ENCODE measurements at regions not wholly inside any gene's neighbourhood (a gene's known extent, or its start where the extent isn't known, plus 50 kb on each side); places are given as distances from the start of the nearest gene placed in this dataset.
"Not testable (repeated sequence)": the region's sequence is repeated elsewhere in the genome, so short reads cannot be mapped to it uniquely, and the experiment has no call there.

- H3K4me1 Mint-ChIP-seq (ENCODE audit: low read depth), result no peaks in the 10 kb centered on the region
- H3K4me3 Mint-ChIP-seq, result no peak overlapping the region
- H3K36me3 Mint-ChIP-seq (ENCODE audit: low read depth), result no peaks in the 10 kb centered on the region
- intact Hi-C loops (cut with micrococcal nuclease), result no loop called here
- no peak overlapping the region for H3K27ac Mint-ChIP-seq
- no peaks in the 10 kb centered on the region for H3K9me3 Mint-ChIP-seq
- no peak for DNase-seq (ENCODE audit: low spot score)
- H3K27me3 Mint-ChIP-seq (ENCODE audit: insufficient read depth), result peaks cover 2% of the 10 kb centered on the region
These were observed 61.9 kb upstream of the ADGRL2 start for GRCh38 chr1:81738875-81739274.

- no peak overlapping the region for H3K4me3 Mint-ChIP-seq
- intact Hi-C loops (cut with micrococcal nuclease), result no loop called here
These were observed 67.3 kb upstream of the ADGRL2 start for GRCh38 chr1:81733480-81733879.

GRCh38 chr1:81731989-81732388 lies 68.7 kb upstream of the ADGRL2 start:
- intact Hi-C loops (cut with micrococcal nuclease), result no loop called here

More at GRCh38 chr1:81733480-81733879, 67.3 kb upstream of the ADGRL2 start:
- no peaks in the 10 kb centered on the region for H3K9me3 Mint-ChIP-seq
- H3K4me1 Mint-ChIP-seq (ENCODE audit: low read depth), result no peaks in the 10 kb centered on the region
- no peaks in the 10 kb centered on the region for H3K36me3 Mint-ChIP-seq (ENCODE audit: low read depth)
- no peak for DNase-seq (ENCODE audit: low spot score)
- no peaks in the 10 kb centered on the region for H3K27me3 Mint-ChIP-seq (ENCODE audit: insufficient read depth)
- no peak overlapping the region for H3K27ac Mint-ChIP-seq

DNA sequence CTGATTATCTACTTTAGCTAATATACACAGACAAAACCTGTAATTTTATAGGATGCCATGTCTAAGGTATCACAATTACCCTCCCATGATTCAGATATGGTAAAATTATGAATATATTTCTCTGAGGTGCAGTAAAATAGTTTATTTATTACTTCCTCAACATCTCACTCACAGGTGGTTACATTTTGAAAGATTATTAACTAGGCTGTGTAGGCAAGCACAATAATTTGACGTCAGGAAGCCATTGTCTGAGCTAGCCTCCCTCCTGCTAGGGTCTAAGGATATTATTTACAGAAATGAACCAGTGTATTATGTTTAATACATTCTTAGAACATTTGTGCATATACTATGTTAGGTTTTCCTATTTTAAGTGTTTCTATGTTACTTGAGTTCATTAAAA lies 69.9 kb upstream of the ADGRL2 start:
- no peak overlapping the region for H3K27ac Mint-ChIP-seq
- DNase-seq (ENCODE audit: low spot score), result no peak
- H3K4me3 Mint-ChIP-seq, result no peak overlapping the region
- no peaks in the 10 kb centered on the region for H3K27me3 Mint-ChIP-seq (ENCODE audit: insufficient read depth)
- no peaks in the 10 kb centered on the region for H3K4me1 Mint-ChIP-seq (ENCODE audit: low read depth)
- H3K36me3 Mint-ChIP-seq (ENCODE audit: low read depth), result no peaks in the 10 kb centered on the region
- H3K9me3 Mint-ChIP-seq, result no peaks in the 10 kb centered on the region
- intact Hi-C loops (cut with micrococcal nuclease), result no loop called here

More at GRCh38 chr1:81731989-81732388, 68.7 kb upstream of the ADGRL2 start:
- Mint-ChIP-seq H3K9me3 (no peaks in the 10 kb centered on the region), H3K27ac (no peak overlapping the region), H3K27me3 (ENCODE audit: insufficient read depth) (no peaks in the 10 kb centered on the region), H3K4me1 (ENCODE audit: low read depth) (no peaks in the 10 kb centered on the region), H3K36me3 (ENCODE audit: low read depth) (no peaks in the 10 kb centered on the region), H3K4me3 (no peak overlapping the region)
- no peak for DNase-seq (ENCODE audit: low spot score)

- H3K36me3 Mint-ChIP-seq (ENCODE audit: low read depth); H3K27me3 Mint-ChIP-seq (ENCODE audit: insufficient read depth); H3K4me1 Mint-ChIP-seq (ENCODE audit: low read depth); H3K9me3 Mint-ChIP-seq; H3K27ac Mint-ChIP-seq; DNase-seq (ENCODE audit: low spot score); H3K4me3 Mint-ChIP-seq; intact Hi-C loops (cut with micrococcal nuclease): not testable (repeated sequence)
These were observed 70.4 kb upstream of the ADGRL2 start for GRCh38 chr1:81730299-81730698.

DNA sequence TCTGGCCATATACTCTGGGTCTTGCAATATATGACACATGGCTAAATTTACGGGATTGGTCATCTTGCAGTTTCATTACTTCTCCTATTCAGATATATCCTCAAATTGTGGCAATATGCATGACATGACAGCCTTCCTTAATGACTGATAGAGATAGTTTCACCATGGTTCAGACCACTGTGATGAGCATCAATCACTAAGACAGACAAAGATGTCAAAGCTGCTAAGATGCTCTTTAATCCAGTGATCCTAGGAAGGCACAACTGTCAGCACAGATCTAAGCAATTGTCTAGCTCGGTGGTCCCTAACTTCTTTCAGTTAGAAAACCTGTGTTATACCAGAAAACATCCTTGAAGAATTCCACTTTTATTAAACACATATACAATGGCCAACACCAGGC lies 70.9 kb upstream of the ADGRL2 start:
- no peaks in the 10 kb centered on the region for H3K9me3 Mint-ChIP-seq
- intact Hi-C loops (cut with micrococcal nuclease), result no loop called here
- H3K27ac Mint-ChIP-seq, result no peak overlapping the region
- no peak overlapping the region for H3K4me3 Mint-ChIP-seq
- DNase-seq (ENCODE audit: low spot score), result no peak
- no peaks in the 10 kb centered on the region for H3K27me3 Mint-ChIP-seq (ENCODE audit: insufficient read depth)
- H3K36me3 Mint-ChIP-seq (ENCODE audit: low read depth), result no peaks in the 10 kb centered on the region
- no peaks in the 10 kb centered on the region for H3K4me1 Mint-ChIP-seq (ENCODE audit: low read depth)

DNA sequence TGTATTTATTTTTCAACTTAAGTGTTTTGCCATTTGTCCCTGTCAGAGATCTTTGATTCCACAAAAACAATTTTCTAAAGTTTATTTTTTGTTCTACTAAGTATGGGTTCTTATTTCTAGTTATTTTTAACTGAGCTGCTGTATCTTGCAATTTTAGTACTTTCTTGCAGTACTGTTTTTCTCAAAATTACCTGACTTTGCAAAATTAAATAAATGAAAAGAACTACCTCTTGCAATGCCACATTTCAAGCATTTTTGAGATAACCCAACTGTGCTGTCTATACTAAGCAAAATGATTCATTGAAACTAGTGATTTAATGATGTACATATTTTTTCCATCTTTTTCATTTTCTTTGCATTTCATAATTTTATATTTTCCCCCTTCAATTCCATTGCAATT lies 71.5 kb upstream of the ADGRL2 start:
- no peak for DNase-seq (ENCODE audit: low spot score)
- no peak overlapping the region for H3K4me3 Mint-ChIP-seq

DNA sequence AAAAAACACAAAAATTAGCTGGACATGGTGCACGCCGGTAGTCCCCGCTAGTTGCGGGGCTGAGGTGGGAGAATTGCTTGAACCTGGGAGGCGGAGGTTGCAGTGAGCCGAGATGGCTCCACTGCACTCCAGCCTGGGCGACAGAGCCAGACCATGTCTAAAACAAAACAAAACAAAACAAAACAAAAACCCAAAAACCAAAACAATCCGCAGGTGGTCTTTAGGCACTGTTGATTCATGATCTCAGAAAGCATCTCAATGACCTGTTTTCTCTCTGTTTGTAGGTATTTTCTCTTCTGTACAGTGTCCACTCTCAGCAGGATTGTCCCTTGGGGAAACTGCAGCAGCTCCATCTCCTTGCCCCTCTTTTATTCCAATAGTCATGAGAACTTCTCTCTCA lies 74.9 kb upstream of the ADGRL2 start:
- no peaks in the 10 kb centered on the region for H3K9me3 Mint-ChIP-seq
- H3K27me3 Mint-ChIP-seq (ENCODE audit: insufficient read depth), result no peaks in the 10 kb centered on the region
- H3K4me3 Mint-ChIP-seq, result no peak overlapping the region
- H3K27ac Mint-ChIP-seq, result no peak overlapping the region
- H3K4me1 Mint-ChIP-seq (ENCODE audit: low read depth), result no peaks in the 10 kb centered on the region
- no peak for DNase-seq (ENCODE audit: low spot score)
- H3K36me3 Mint-ChIP-seq (ENCODE audit: low read depth), result no peaks in the 10 kb centered on the region
- intact Hi-C loops (cut with micrococcal nuclease), result no loop called here

More for the DNA sequence above, 71.5 kb upstream of the ADGRL2 start:
- H3K4me1 Mint-ChIP-seq (ENCODE audit: low read depth), result no peaks in the 10 kb centered on the region
- no peaks in the 10 kb centered on the region for H3K36me3 Mint-ChIP-seq (ENCODE audit: low read depth)
- intact Hi-C loops (cut with micrococcal nuclease), result no loop called here
- no peaks in the 10 kb centered on the region for H3K9me3 Mint-ChIP-seq
- H3K27me3 Mint-ChIP-seq (ENCODE audit: insufficient read depth), result no peaks in the 10 kb centered on the region
- no peak overlapping the region for H3K27ac Mint-ChIP-seq

DNA sequence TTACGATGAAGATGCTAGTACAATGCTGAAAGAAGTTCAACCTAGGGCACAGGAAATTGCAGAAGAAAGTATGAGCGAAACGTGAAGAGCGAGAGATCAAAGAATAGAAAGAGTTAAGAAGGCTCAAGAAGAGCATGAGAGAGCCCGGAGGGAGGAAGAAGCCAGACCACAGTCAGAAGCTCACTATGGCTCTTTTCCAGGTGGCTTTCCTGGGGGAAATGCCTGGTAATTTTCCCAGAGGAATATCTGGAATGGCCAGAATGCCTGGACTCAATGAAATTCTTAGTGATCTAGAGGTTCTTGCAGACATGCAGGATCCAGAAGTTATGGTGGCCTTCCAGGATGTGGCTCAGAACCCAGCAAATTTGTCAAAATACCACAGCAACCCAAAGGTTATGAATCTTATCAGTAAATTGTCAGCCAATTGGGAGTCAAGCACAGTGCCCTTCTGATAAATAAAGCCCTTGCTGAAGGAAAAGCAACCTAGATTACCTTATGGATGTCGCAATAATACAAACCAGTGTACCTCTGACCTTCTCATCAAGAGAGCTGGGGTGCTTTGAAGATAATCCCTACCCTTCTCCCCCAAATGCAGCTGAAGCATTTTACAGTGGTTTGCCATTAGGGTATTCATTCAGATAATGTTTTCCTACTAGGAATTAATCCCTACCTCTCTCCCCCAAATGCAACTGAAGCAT lies 78.0 kb upstream of the ADGRL2 start:
- H3K27ac Mint-ChIP-seq; H3K4me3 Mint-ChIP-seq; H3K9me3 Mint-ChIP-seq; DNase-seq (ENCODE audit: low spot score); H3K36me3 Mint-ChIP-seq (ENCODE audit: low read depth); intact Hi-C loops (cut with micrococcal nuclease); H3K27me3 Mint-ChIP-seq (ENCODE audit: insufficient read depth); H3K4me1 Mint-ChIP-seq (ENCODE audit: low read depth): not testable (repeated sequence)

DNA sequence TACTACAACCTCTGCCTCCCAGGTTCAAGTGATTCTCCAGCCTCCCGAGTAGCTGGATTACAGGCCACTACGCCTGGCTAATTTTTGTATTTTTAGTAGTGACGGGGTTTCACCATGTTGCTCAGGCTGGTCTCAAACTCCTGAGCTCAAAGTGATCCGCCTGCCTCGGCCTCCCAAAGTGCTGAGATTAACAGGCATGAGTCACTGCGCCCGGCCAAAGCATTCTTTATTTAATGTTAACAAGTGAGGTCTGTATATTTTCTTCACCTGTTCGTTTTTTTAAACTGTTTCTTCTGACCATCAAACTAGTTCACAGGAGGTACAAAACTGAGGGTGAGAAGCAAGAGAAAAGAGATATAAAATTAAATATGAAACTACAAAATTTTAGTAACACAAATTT lies 80.5 kb upstream of the ADGRL2 start:
- H3K4me1 Mint-ChIP-seq (ENCODE audit: low read depth); H3K9me3 Mint-ChIP-seq; H3K27ac Mint-ChIP-seq; H3K27me3 Mint-ChIP-seq (ENCODE audit: insufficient read depth); intact Hi-C loops (cut with micrococcal nuclease); DNase-seq (ENCODE audit: low spot score); H3K4me3 Mint-ChIP-seq; H3K36me3 Mint-ChIP-seq (ENCODE audit: low read depth): not testable (repeated sequence)

- Mint-ChIP-seq H3K27ac (no peak overlapping the region), H3K36me3 (ENCODE audit: low read depth) (no peaks in the 10 kb centered on the region), H3K4me1 (ENCODE audit: low read depth) (no peaks in the 10 kb centered on the region), H3K9me3 (no peaks in the 10 kb centered on the region), H3K27me3 (ENCODE audit: insufficient read depth) (no peaks in the 10 kb centered on the region), H3K4me3 (no peak overlapping the region)
- DNase-seq (ENCODE audit: low spot score), result no peak
- intact Hi-C loops (cut with micrococcal nuclease), result no loop called here
These were observed 83.5 kb upstream of the ADGRL2 start for GRCh38 chr1:81717230-81717629.

- Mint-ChIP-seq H3K9me3 (no peaks in the 10 kb centered on the region), H3K4me1 (ENCODE audit: low read depth) (no peaks in the 10 kb centered on the region), H3K27ac (no peak overlapping the region), H3K36me3 (ENCODE audit: low read depth) (no peaks in the 10 kb centered on the region), H3K27me3 (ENCODE audit: insufficient read depth) (no peaks in the 10 kb centered on the region), H3K4me3 (no peak overlapping the region)
- intact Hi-C loops (cut with micrococcal nuclease), result no loop called here
- DNase-seq (ENCODE audit: low spot score), result no peak
These were observed 85.3 kb upstream of the ADGRL2 start for GRCh38 chr1:81715391-81715790.

GRCh38 chr1:81714636-81715035 lies 86.1 kb upstream of the ADGRL2 start:
- H3K27ac Mint-ChIP-seq, result no peak overlapping the region
- H3K4me1 Mint-ChIP-seq (ENCODE audit: low read depth), result no peaks in the 10 kb centered on the region
- no peak overlapping the region for H3K4me3 Mint-ChIP-seq
- intact Hi-C loops (cut with micrococcal nuclease), result no loop called here
- H3K36me3 Mint-ChIP-seq (ENCODE audit: low read depth), result no peaks in the 10 kb centered on the region
- no peaks in the 10 kb centered on the region for H3K9me3 Mint-ChIP-seq
- DNase-seq (ENCODE audit: low spot score), result no peak
- no peaks in the 10 kb centered on the region for H3K27me3 Mint-ChIP-seq (ENCODE audit: insufficient read depth)

- H3K27ac Mint-ChIP-seq, result no peak overlapping the region
- no peaks in the 10 kb centered on the region for H3K27me3 Mint-ChIP-seq (ENCODE audit: insufficient read depth)
- no peak for DNase-seq (ENCODE audit: low spot score)
- intact Hi-C loops (cut with micrococcal nuclease), result no loop called here
- H3K4me3 Mint-ChIP-seq, result no peak overlapping the region
- H3K36me3 Mint-ChIP-seq (ENCODE audit: low read depth), result no peaks in the 10 kb centered on the region
- H3K9me3 Mint-ChIP-seq, result no peaks in the 10 kb centered on the region
- H3K4me1 Mint-ChIP-seq (ENCODE audit: low read depth), result no peaks in the 10 kb centered on the region
These were observed 88.3 kb upstream of the ADGRL2 start for GRCh38 chr1:81712425-81712824.

Measured in activated T-helper 1 cell treated with anti-CD3 and anti-CD28 coated beads, Interleukin-12 subunit alpha, Interleukin-12 subunit beta, Interleukin-2, Interleukin-4 antibody, amounts not matched to agents 30 ng/mL and 10 ng/mL and 1 ng/mL, durations not matched to agents 14 hours and 24 hours and 36 hours (primary cell).